ENCODE measurements at regions not wholly inside any gene's neighbourhood (a gene's known extent, or its start where the extent isn't known, plus 50 kb on each side); places are given as distances from the start of the nearest gene placed in this dataset.

- no peaks in the 10 kb centered on the region for H3K9me3 ChIP-seq
- intact Hi-C loops (cut with DNase I), result no loop called here
- no peak for DNase-seq
- H3K4me3 ChIP-seq, result no peak overlapping the region
- 80 to 90% (median 87%) methylated on average over 10 of the region's 10 CpGs for whole genome bisulfite sequencing, 3 donors
- no peaks in the 10 kb centered on the region for H3K27me3 ChIP-seq
- no peak for TF ChIP-seq EP300 (IDR thresholded peaks at IDR 0.05)
- TF ChIP-seq POLR2A (IDR thresholded peaks at IDR 0.05), result no peak
- TF ChIP-seq, protein P1, sequence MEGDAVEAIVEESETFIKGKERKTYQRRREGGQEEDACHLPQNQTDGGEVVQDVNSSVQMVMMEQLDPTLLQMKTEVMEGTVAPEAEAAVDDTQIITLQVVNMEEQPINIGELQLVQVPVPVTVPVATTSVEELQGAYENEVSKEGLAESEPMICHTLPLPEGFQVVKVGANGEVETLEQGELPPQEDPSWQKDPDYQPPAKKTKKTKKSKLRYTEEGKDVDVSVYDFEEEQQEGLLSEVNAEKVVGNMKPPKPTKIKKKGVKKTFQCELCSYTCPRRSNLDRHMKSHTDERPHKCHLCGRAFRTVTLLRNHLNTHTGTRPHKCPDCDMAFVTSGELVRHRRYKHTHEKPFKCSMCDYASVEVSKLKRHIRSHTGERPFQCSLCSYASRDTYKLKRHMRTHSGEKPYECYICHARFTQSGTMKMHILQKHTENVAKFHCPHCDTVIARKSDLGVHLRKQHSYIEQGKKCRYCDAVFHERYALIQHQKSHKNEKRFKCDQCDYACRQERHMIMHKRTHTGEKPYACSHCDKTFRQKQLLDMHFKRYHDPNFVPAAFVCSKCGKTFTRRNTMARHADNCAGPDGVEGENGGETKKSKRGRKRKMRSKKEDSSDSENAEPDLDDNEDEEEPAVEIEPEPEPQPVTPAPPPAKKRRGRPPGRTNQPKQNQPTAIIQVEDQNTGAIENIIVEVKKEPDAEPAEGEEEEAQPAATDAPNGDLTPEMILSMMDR (IDR thresholded peaks at IDR 0.05), result no peak
- no peaks in the 10 kb centered on the region for H3K4me1 ChIP-seq (ENCODE audit: insufficient read depth)
- no peak overlapping the region for H3K27ac ChIP-seq
- no peaks in the 10 kb centered on the region for H3K36me3 ChIP-seq
Observed at GRCh38 chr3:18791752-18792151, 356.6 kb upstream of the KCNH8 start.

DNA sequence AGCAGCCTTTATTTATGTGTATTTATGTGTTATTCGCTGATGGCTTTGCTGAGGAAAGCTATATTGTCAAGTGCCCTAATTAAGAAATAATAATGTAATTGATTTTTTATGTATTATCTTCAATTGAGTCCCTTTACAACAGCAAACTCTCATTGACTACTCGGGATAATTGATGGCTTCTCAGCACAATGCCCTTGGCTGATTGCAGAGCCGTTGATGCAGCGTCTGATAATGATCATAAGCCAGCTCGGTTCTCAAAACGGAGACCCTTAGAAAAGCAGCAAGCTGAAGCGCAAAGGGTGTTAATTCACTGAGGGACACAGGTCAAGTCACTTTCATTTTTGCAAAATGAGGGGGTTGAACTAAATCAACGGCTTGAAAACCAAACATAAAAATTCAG, 357.1 kb upstream of the KCNH8 start:
- Histone ChIP-seq H3K36me3 (no peaks in the 10 kb centered on the region), H3K4me1 (ENCODE audit: insufficient read depth) (no peaks in the 10 kb centered on the region), H3K27ac (no peak overlapping the region), H3K27me3 (no peaks in the 10 kb centered on the region), H3K9me3 (no peaks in the 10 kb centered on the region), H3K4me3 (no peak overlapping the region)
- no peak for TF ChIP-seq POLR2A (IDR thresholded peaks at IDR 0.05)
- TF ChIP-seq, protein P1 (IDR thresholded peaks at IDR 0.05), result no peak
- TF ChIP-seq EP300 (IDR thresholded peaks at IDR 0.05), result no peak
- 44 to 53% (median 52%) methylated on average over 8 of the region's 8 CpGs for WGBS, 3 donors
- intact Hi-C loops (cut with DNase I), result no loop called here
- no peak for DNase-seq

DNA sequence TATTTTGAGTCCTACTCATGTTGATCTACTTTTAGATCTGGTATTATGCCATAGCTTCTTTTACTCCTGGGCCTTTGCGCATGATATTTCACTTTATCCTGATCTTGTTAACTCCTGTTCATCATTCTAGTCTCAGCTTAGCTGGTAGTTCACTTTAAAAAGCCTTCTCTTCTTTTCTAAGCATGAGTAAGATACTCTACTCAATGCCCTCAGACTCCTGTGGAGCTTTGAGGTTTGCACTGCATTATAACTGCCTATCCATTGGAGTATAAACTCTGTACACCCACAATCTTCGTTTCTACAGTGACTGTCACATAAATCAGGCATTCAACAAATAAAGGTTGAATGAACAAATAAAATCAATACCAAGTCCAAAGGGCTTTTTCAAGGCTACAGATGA, 357.9 kb upstream of the KCNH8 start:
- Histone ChIP-seq H3K4me1 (ENCODE audit: insufficient read depth) (no peaks in the 10 kb centered on the region), H3K27ac (no peak overlapping the region), H3K4me3 (no peak overlapping the region), H3K9me3 (no peaks in the 10 kb centered on the region), H3K27me3 (no peaks in the 10 kb centered on the region), H3K36me3 (no peaks in the 10 kb centered on the region)
- no peak for DNase-seq
- TF ChIP-seq EP300 (IDR thresholded peaks at IDR 0.05), result no peak
- TF ChIP-seq, protein P1 (IDR thresholded peaks at IDR 0.05), result no peak
- TF ChIP-seq POLR2A (IDR thresholded peaks at IDR 0.05), result no peak
- intact Hi-C loops (cut with DNase I), result no loop called here
- 80 to 84% (median 83%) methylated on average over 2 of the region's 2 CpGs for WGBS, 3 donors

GRCh38 chr3:18789734-18790133, 358.6 kb upstream of the KCNH8 start:
- Histone ChIP-seq H3K4me3 (no peak overlapping the region), H3K27me3 (no peaks in the 10 kb centered on the region), H3K27ac (no peak overlapping the region), H3K9me3 (no peaks in the 10 kb centered on the region), H3K4me1 (ENCODE audit: insufficient read depth) (no peaks in the 10 kb centered on the region), H3K36me3 (no peaks in the 10 kb centered on the region)
- DNase-seq, result no peak
- intact Hi-C loops (cut with DNase I), result no loop called here
- TF ChIP-seq, protein P1 (IDR thresholded peaks at IDR 0.05), result no peak
- TF ChIP-seq EP300 (IDR thresholded peaks at IDR 0.05) (no peak), POLR2A (IDR thresholded peaks at IDR 0.05) (no peak)
- 91 to 100% (median 96%) methylated on average over 1 of the region's 1 CpG for WGBS, 3 donors

- WGBS, 3 donors, result 95% methylated on average over 2 of the region's 2 CpGs
- H3K27ac ChIP-seq, result no peak overlapping the region
- no peaks in the 10 kb centered on the region for H3K4me1 ChIP-seq (ENCODE audit: insufficient read depth)
- H3K27me3 ChIP-seq, result no peaks in the 10 kb centered on the region
- no peak for DNase-seq
- H3K9me3 ChIP-seq, result no peaks in the 10 kb centered on the region
- TF ChIP-seq, protein P1 (IDR thresholded peaks at IDR 0.05), result no peak
- TF ChIP-seq POLR2A (IDR thresholded peaks at IDR 0.05), result no peak
- intact Hi-C loops (cut with DNase I), result no loop called here
- H3K36me3 ChIP-seq, result no peaks in the 10 kb centered on the region
- H3K4me3 ChIP-seq, result no peak overlapping the region
Observed at GRCh38 chr3:18787441-18787840, 360.9 kb upstream of the KCNH8 start.

All from ovary (tissue), 7 donors.